GM19468 (cell line): ENCODE measurements at regions not wholly inside any gene's neighbourhood (a gene's known extent, or its start where the extent isn't known, plus 50 kb on each side); places are given as distances from the start of the nearest gene placed in this dataset.

ENCODE experiments used
- ATAC-seq: cut with Tn5 transposase; IDR thresholded peaks from one replicate; pipeline ENCODE4 v1.9.1; 2021; ENCODE audit warnings: mild to moderate bottlenecking, moderate library complexity, moderate number of reproducible peaks; ENCODE audit not compliant: unreplicated experiment; ENCODE audit errors: extremely low read depth

DNA sequence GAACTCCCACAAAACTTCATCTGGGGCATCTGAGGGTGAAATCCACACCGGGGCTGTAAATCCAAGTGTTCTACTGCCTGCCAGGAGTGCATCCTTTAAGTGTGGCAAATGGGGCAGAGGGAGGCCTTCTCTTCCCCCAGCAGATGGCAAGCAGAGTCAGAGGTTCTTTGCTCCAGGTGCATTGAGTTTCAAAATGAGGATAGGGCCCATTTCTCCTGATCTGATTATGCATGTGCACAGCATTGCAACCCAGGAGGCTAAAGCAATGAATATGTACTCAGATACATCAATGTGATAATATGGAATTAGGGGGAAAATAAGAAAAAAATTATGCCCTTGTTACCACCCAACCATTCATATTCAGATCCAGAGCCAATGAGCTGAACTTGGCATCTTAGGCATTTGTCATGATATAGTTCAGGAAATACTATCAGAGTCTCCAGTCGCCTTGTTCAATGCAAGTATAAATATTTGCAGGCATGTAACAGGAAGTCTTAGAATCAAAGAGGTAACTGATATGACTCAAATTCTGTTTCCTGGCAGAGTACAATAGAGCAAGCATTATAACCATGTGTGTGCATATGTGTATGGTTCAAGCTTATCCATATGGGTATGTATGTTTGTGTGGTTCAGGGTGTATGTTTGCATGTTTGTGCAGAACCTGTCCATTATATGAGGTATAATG is 473.8 kb upstream of the PKN2 start:
- no peak for ATAC-seq

DNA sequence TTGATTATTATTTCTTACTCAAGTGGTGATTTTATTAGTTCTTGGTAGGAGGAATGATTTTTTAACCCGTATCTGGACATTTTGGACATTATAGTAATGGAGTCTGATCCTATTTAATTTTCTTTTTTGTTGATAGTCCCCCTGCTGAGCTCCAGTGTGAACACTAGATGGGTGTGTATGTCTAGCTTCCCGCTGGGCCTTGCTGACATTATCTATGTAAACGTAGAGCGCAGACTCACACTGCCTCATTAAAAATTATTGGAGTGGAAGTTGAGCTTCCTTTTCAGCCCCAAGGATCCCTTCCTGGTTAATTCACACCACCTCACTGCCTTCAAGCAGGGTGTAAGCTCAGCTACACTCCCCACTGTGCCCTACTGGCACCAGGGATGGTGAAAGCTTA is 467.6 kb upstream of the PKN2 start:
- ATAC-seq = no peak

DNA sequence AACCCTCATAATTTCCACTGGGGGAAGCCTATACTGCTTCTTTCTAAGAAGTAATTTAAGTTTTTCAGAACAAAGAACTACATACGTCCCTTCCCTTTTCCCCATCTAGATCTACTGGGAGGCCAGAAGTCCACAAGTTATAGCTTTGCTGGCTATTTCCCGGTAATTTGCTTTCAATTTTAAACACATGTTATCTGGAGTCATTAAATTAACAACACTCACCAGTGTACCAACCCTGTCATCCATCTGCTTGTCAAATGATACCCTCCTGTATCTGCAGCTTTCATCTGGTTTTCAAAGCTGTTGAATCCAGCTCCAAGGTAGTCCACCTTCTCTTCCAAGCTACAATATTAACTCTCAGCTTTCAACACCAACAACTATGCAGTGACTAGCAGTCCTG is 466.7 kb upstream of the PKN2 start:
- no peak for ATAC-seq

DNA sequence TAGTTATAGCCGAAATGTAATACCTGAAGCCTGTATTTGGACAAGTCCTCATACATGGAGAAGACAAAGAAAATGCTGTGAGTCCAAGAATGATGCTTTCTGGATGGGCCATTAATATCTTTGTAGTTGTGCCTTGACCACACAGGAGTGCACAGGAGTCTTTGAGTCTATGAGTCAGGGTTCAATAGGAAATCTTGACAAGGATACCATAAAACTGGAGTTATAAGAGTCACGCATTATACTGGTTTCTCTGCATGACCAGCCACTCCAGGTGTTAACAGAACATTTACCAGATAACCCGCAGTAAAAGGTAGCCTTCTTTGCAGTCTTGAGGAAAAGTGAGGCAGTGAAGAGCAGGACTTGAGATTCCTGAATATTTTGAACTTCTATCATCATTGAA is 464.6 kb upstream of the PKN2 start:
- ATAC-seq = no peak

DNA sequence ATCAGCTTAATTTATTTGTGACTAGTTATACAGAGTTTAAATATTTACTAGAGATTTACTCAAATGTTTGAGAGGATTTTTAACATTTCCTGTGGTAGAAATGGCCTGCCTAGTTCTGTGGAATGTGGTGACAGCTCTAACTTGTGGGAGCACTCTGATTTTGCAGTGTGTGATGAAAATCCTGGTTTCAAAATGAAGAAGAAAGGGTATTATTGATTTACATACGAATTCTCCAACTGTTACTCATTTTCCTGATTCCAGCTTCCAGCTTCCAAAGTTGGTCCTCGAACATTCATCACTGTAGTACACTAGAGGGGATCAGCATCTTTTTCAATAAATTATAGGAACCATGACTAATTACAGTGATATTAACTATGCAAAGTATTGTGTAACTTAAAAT is 462.7 kb upstream of the PKN2 start:
- ATAC-seq = no peak

DNA sequence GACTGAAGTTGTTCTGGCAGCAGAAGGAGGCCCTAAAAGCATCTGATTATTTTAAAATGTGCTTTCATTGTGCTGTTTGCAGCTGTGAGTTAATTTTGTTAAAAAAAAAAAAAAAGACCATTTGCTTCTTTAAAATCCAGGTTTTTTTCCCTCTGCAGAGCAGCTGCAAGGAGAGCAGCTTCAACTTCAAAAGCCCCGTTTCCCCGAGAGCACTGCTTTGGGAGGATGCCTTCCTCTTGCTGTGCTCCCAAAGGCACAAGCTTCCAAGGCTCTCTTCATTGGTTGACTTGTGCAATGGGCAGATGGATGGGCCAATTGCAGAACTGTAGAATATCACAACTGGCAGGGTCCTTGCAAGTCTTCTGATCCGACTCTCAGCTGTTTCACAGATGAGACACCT is 459.2 kb upstream of the PKN2 start:
- ATAC-seq = no peak

DNA sequence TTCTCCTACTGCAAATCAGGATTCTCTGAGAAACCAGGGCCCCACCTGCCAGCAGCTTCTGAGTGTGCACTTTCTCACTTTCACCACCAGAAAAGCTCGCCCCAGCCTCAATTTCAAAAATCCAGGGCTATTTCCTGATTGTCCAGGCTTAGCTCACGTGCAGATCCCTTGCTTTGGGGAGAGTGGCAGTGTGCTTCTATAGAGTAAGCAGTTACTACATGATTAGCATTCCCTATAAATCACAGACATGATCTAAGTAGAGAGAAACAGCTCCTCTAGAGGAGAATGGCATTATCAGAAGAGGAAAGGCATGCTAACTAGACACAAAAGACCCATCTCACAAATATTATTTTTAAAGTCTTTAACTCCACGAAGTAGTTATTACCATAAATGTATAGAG is 456.0 kb upstream of the PKN2 start:
- no peak for ATAC-seq

DNA sequence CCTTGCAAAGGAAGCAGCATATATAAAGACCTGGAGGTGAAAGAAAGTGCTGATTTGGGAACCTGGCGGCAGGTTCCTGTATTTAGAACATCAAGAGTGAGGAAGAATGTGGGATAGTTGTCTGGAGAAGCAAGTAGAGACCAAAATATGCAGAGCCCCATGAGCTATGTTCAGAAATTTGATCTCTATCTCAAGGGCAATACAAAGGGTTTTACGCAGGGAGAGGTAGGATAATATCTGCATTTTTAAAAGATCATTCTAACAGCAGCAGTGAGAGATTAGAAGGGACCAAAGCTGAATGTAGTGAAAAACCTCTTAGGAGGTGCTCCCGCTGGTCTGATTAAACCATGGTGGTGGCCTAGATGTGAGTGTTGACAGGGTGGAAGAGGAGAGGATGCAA is 453.9 kb upstream of the PKN2 start:
- ATAC-seq = no peak

DNA sequence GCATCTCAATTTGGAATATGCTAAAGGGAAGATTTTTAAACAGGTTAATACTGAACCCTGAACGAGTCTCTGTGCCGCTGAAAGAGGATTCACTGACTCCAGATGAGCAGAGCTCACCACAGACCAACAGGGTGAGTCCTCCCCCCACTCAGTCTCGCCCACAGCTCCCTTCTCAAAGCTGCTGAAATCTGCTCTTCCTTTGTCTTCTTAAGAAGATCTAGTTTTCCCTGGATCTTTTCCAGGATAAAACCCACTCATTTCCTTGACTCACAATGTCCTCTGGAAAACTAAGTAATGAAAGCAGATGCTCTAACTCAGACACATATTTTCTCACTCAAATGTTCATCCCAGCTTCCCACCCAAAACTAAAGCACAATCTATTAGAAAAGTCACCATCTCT is 447.0 kb upstream of the PKN2 start:
- no peak for ATAC-seq

DNA sequence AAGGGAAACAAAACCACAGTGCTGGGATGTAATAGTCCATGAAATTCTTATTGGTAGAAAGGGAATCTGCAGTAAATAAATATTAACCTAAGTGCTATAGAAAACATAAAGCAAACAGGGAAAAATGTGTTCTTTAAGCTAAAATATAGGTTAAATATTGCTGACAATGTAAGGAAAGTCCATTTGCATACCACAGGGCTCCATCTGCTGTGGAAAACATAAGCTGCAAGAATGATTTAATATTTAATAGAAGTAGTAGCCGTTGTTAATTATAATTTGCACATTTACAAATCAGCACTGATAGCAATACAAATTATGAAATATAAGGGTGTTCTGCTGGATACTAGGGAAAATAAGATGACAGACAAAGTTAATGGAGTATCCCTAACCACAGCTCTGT is 444.9 kb upstream of the PKN2 start:
- no peak for ATAC-seq

DNA sequence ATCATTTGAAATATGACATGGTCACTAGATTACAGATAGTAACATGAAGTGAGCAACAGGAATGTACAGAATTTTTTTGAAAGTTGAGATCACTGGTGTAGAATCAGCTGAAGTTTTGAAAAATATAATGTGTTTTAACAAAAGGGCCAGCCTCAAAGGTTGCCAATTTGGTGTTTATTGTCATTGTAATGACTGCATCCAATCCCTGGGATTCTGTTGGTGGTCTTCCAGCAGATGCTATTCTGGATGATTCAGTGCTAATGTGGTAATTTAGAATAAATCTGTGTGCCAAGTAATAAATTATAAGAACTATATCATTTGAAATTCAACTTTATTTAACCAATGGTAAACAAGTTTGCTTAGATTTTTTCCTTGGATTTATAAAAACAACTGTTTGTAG is 436.4 kb upstream of the PKN2 start:
- no peak for ATAC-seq

DNA sequence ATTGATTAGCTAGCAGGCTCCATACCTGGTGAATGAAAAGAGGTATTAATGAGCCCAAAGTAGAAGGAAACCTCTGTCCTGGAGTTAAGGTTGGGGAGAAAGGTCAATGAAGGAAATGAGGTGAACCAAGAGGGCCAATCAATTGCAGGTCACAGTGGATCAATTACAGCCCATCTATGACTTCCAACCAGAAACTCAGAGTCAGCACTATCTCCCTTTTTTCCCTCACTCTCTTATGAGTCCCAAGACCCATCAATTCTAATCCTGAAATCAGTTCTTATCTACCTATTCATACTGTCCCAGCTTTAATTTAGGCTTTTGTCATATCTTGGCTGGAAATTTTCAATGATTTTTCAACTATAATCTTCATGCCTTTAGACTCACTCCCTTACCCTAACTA is 433.2 kb upstream of the PKN2 start:
- ATAC-seq = no peak

DNA sequence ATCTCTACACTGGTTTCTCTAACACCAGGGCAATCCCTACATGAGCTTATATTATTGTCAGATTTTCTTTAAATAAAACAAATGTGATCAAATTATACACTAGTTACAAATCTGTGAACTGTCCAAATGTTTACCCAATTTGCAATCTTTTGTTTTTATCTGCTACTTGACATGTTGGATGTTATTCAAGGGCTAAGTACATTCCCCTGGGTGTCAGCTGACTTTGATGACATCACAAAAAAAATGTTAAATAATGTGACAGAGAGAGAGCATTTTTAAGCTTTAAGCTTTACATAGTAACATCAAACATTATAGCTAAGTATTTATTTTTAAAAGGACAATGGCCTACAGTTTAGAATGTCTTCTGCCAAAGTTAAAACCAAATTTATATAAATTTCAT is 431.3 kb upstream of the PKN2 start:
- ATAC-seq = no peak

DNA sequence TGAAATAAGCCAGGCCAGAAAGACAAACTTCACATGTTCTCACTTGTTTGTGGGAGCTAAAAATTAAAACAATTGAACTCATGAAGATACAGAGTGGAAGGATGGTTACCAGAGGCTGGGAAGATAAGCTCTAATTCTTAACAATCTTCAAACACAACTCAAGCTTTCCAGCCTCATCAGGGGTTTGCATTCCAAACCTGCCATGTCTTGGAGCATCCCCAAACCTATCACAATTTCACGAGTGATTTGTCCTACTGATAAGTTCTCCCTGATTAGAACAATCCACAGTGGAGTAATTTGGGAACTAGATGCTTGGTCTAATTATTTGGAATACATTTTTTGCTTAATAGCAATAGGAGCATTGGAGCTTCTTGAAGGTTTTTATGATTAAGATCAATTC is 418.5 kb upstream of the PKN2 start:
- no peak for ATAC-seq

DNA sequence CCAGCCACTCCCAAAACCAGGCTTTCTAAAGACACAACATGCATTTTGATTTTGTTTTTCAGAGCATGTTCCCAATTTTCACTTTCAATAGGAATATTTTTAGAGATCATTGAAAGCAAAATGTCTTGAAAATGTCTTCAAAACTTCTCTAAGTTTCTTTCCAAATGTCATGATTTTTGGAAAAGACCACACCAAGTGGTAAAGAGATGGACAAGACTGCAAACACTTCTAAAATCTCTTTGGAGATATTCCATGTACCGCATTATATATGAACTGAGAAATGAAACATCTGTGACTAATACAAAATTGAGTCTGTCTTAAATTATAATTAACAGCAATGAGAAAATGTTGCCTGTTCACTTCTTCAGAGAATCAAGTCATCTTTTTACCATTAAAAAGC is 418.0 kb upstream of the PKN2 start:
- no peak for ATAC-seq

DNA sequence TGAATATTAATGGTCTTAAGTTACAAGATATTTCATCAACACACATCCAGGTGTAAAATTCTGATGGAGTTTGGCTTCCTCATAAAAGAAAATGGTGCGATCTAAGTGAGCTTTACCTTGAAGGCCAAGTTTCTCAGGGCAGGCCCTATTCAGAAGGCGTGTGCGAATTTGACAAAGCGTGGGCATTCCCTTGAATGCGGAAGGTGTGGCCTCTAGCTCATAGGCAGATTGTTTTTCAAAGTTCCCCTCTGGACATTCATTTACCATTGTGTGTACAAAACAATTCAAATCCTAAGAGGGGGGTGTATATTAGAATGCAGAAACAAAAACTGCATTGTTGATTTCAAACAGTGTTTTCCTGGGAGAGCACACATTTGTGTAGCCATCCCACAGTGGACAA is 411.9 kb upstream of the PKN2 start:
- ATAC-seq = no peak

DNA sequence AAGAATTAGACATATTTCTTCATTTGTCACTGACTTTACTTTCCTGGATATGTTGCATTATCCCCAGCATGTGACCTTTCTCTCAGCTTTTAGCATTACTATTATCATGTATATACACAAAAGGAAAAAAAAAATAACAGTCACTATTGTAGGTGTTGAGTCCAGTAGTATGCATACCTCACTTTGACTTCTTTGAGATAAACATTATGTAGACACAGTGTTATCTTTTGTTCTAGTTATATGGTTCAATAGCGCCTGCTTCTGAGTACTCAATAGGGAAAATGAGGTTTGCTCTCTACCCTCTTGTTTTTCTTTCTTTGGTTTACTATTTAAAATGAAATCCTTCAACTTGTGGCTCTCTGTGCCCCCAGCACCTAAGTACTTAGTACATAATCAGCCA is 409.6 kb upstream of the PKN2 start:
- ATAC-seq = no peak

DNA sequence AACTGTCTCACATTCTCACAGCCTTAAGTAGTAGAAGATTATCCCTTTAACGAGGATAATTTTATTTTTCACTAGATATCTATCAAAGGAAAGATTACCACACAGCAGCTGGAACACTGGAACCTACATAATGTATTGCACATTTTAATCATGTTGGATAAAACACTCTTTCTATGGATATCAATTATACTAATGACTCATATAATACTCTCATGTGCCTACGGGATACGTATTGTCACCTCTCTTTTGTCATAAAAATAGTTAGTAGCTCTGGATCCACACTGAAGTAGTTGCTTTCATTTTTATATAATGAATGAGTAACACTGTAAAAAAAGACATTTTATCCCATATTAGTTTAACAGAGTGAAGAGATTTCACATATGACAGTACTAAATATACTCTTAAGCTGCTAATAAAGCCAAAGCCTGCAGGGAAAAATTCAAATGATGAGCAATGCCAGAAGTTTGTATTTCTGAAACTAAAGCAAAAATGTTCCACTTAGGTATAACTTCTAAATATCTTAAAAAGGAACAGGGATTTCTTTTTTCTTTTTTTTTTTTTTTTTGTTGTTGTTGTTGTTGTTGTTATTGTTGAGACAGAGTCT is 408.7 kb upstream of the PKN2 start:
- ATAC-seq = no peak

DNA sequence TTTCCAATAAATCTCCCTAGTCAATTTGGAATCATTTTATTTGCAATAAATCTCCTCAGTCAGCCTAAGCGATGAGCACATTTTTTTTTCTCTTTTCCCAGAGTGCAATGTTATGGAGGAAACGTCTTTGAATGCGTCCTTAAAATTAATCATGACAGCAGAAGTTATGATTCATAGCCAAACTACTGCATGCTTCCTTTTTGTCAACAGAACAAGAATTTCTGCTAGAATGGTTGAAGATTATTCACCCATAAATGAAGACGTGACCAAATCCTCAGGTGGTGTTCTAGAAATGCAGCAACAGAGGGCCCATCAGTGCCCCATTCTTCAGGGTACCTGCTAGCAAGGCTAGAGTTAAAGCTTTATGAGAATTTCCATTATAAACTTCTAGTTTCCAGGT is 407.9 kb upstream of the PKN2 start:
- no peak for ATAC-seq

DNA sequence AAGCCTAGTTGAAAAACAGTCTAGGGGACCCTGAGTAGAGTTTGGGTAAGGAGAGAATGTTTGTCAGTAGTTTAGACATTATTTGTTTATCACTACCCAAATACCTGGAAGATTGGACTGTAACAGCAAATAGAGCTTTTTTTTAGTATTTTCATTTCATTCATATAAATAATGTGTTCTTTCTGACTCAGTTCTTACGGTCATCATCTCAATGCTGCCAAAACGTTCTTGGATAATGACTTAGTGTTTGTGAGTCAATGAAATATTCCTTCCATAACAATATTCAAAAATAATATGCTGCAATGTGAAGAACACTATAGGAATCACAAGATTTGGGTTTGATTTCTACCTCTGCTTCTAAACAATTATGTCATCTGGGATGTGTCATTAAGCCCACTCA is 400.0 kb upstream of the PKN2 start:
- ATAC-seq = no peak

DNA sequence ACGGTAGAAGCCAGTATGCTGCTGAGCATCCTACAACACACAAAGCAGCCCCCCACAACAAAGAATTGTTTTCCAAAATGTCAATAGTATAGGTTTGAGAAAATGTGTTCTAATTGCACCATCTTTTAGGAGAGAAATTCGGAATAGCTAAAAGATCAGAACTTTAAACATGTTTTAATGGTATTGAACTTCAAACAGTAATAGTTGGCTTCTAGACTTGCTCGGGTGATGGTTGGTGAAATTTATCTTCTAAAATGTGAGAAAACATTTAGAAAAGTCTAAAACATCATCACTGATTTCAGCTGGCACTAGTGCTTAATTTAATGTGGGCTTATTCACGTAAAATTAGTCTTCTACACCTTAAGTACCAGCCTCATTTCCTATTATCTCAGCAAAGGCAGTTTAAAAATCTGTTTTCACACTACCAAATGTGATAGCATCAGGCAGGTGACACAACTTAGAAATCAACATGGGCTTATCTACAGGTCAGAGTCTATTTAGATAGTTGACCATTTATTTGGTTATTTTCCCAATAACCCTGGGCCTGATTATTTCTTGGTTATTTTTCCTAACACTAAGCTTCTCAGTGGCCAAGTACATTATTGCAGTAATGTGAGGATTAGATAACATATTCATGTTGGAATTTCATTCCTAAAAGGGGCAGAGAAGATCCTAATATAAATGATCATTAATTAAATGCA is 399.3 kb upstream of the PKN2 start:
- ATAC-seq = no peak

DNA sequence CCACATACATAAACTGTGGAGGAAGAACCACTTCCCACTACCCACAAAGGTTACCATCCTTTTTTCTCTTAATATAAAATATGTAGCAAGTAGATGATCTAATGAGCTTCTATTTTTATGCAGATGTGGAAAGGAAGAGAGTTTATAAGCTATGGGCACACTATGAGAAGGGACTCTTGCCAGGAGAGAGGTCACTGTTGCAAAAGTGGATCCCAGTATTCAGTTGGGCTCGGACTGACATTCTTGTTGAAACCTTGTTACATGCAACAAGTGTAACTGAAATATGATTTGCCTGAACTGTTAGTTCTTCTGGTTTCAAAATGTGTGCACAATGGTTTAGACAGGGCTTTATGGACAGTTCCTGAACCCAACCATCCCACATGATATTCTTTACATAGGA is 397.4 kb upstream of the PKN2 start:
- ATAC-seq = no peak
